Left ventricle myocardium superior (tissue), 1 donor: ENCODE measurements at regions not wholly inside any gene's neighbourhood (a gene's known extent, or its start where the extent isn't known, plus 50 kb on each side); places are given as distances from the start of the nearest gene placed in this dataset.
"Not testable (repeated sequence)": the region's sequence is repeated elsewhere in the genome, so short reads cannot be mapped to it uniquely, and the experiment has no call there.

ENCODE experiments used
- ATAC-seq: fragments of 200-7000 bp; cut with Tn5 transposase; one replicate; pipeline ENCODE4 v1.9.1; 2020; ENCODE audit warnings: mild to moderate bottlenecking, moderate library complexity
- DNase-seq: peaks from one replicate; pipeline ENCODE4 v3.0.0-alpha.2; 2020
- intact Hi-C: fragments of 100-400 bp; cut with micrococcal nuclease; formaldehyde crosslinking; loops from one replicate; pipeline ENCODE4 v1.11.0; 2022
- donor health status: DM: no; HTN: yes; CAD: no; lungs with severe emphysema.

GRCh38 chr2:236915186-236915585, 170.5 kb upstream of the COPS8 start:
- intact Hi-C loops = no loop called here
- no peak for DNase-seq
- ATAC-seq = no peak

DNA sequence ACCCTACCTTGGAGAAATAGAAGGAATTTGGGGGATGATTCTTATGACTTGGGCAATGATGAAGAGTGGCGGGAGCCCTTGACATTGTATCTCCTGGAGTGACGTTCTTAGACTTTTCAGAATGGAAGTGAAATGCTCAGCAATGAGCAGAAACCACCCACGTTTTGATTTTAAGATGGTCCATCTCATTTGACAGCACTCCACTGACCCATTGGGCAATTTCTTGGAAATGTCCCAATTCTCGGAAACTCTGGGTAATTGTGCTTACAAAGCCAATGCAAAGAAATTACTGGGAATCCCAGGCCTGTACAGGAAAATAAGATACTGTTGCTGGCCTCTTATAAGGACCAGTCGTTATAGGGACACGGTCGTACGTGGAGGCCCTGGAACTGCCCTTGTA, 170.0 kb upstream of the COPS8 start:
- intact Hi-C loops = no loop called here
- ATAC-seq (no peak), DNase-seq (no peak)

DNA sequence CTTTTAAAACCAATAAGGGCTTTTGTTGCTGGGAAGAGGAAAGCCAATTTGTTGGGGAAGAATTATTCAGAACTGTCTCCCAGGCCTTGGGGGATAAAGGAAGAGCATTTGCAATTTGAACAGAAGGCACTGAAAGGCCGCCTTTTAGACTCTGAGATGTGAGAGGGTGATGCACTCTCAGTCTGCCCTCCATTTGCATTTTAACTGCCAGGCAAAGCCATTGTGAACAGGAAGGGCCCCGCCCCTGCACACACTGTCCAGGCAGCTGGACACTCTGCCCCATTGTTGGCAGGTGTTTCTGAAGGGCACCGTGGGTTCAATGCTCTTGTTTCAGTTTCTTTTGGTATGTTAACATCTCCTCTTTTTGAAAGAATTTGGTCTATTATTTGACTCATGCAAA, 169.5 kb upstream of the COPS8 start:
- no peak for DNase-seq
- intact Hi-C loops = no loop called here
- ATAC-seq = no peak

GRCh38 chr2:236916651-236917050, 169.0 kb upstream of the COPS8 start:
- DNase-seq (no peak), ATAC-seq (no peak)
- intact Hi-C loops = no loop called here

DNA sequence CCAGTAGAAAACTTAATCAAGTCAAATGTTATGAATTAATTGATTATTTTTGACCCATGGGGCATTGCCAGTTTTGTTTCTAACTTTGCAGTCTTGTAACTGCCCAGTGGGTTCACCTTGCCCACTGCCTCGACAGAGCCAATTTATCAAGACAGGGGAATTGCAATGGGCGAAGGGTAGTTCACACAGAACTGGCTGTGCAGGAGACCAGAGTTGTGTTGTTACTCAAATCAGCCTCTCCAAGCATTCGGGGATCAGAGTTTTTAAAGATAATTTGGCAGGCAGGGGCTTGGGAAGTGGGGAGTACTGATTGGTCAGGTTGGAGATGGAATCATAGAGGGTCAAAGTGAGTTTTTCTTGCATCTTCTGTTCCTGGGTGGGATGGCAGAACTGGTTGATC, 168.5 kb upstream of the COPS8 start:
- ATAC-seq = no peak
- DNase-seq = no peak
- intact Hi-C loops = no loop called here

GRCh38 chr2:236918545-236918944, 167.1 kb upstream of the COPS8 start:
- intact Hi-C loops = no loop called here
- DNase-seq = no peak
- ATAC-seq = peak; percentile 37

GRCh38 chr2:236919209-236919608, 166.5 kb upstream of the COPS8 start:
- intact Hi-C loops = no loop called here
- DNase-seq = no peak
- peak; percentile 42 for ATAC-seq

- ATAC-seq, intact Hi-C loops, DNase-seq: not testable (repeated sequence)
These were observed 165.8 kb upstream of the COPS8 start for GRCh38 chr2:236919801-236920379.

- no peak for DNase-seq
- ATAC-seq = no peak
- intact Hi-C loops = no loop called here
These were observed 163.6 kb upstream of the COPS8 start for GRCh38 chr2:236922061-236922460.

GRCh38 chr2:236928380-236929037, 157.2 kb upstream of the COPS8 start:
- ATAC-seq = peak; percentile 62
- DNase-seq = no peak
- intact Hi-C loops = no loop called here

GRCh38 chr2:236932831-236933361, 152.8 kb upstream of the COPS8 start:
- ATAC-seq (no peak), DNase-seq (no peak)
- intact Hi-C loops = no loop called here

DNA sequence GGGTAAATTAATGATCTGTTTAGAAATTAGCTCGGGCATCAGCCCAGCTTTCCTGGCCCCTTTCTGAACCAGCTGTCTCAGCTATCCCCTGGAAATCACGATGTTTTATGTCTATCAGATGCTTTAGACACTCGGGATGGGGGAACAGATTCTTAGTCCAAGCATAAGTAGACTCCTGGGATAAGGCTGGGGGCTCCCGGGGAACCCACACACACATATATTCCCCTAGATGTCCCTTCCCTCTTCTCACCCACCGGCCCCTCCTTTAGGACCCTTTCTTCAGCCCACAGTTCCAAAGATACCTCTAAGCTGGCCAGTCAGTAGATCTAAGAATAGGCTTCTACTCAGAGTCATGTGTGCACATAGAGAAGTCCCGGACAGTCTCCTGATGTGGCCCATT, 151.5 kb upstream of the COPS8 start:
- ATAC-seq = no peak
- no peak for DNase-seq
- intact Hi-C loops = no loop called here

- ATAC-seq (no peak), DNase-seq (no peak)
- intact Hi-C loops = no loop called here
These were observed 151.0 kb upstream of the COPS8 start for GRCh38 chr2:236934656-236935055.

GRCh38 chr2:236935083-236935482, 150.6 kb upstream of the COPS8 start:
- DNase-seq (no peak), ATAC-seq (no peak)
- intact Hi-C loops = no loop called here

DNA sequence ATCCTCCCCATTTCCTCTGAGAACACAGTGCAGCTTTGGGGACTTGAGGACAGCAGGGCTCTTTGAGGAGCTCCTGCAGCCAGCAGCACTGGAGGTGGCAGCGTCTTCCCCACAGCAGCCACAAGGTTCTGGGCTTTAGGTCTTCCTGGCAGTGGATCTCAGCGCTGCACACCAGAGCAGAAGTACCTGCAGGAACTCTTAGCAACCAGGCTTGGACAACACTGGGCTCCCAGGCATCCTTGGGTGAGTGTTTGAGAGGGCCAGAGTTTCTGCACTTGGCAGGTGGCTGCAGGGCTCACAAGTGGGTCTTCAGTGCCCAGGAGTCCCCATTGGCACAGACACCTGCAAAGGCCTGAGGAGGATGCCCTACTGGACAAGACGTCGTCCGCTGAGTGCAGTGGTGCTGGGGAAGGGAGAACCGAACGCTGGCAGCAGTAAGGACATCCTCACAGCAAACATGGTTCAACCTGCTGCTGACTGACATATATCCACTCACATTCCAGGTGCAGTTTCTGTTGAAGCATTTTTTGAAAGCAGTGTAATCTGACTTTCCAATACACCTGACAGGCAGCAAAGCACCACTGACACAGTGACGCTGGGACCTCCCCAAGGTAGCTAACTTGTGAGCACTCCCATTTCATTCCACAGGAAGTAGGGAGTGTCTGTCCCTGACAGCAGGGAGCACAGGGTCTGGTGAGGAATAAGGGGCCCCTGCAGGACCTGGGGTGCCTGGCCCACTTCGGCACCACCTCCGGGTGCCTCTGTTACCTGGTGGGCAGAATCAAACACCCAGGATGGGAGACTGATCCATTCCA, 149.9 kb upstream of the COPS8 start:
- ATAC-seq = no peak
- DNase-seq = no peak
- intact Hi-C loops = no loop called here

GRCh38 chr2:236936446-236936940, 149.2 kb upstream of the COPS8 start:
- ATAC-seq = no peak
- no peak for DNase-seq
- intact Hi-C loops = no loop called here

- intact Hi-C loops = no loop called here
- DNase-seq = peak; percentile 32
- peak; percentile 57 for ATAC-seq
These were observed 147.6 kb upstream of the COPS8 start for GRCh38 chr2:236938126-236938525.

GRCh38 chr2:236939271-236939670, 146.4 kb upstream of the COPS8 start:
- no peak for DNase-seq
- no peak for ATAC-seq
- intact Hi-C loops = no loop called here

DNA sequence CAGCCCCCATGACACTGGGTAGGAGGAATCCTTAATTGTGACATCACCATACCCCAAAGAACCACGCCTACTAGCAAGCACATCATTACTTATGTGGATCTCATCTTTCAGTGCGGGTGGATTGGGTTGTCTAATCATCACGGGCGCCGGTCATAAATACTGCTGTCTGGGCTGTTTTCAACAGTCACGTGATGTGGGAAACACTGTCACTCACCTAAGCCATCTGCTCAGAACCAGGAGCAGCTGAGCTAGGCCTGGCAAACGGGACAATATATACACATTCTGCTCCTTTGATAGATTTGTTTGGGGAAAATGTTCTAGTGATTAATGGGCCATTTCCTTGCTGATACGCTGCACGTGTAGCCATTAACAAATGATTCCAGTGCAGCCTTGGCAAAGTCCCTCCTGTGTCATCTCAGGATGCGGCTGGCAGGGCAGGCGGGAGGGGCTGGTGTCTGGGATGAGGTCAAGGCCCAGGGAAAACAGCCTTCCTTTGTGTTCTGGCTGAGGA, 145.9 kb upstream of the COPS8 start:
- intact Hi-C loops = no loop called here
- no peak for ATAC-seq
- no peak for DNase-seq

GRCh38 chr2:236940497-236940896, 145.2 kb upstream of the COPS8 start:
- DNase-seq (no peak), ATAC-seq (no peak)
- intact Hi-C loops = no loop called here
